KMS-11 (cell line): ENCODE measurements at regions not wholly inside any gene's neighbourhood (a gene's known extent, or its start where the extent isn't known, plus 50 kb on each side); places are given as distances from the start of the nearest gene placed in this dataset.

Source experiments
- H2AFZ ChIP-seq: fragments of 200-600 bp; sonication (generic); 2 replicates; pipeline ENCODE4 v1.6.1; 2016; ENCODE audit warnings: antibody characterized with exemption, mixed run types, low read depth
- H3K27ac ChIP-seq: fragments of 200-600 bp; sonication (generic); 2 replicates; pipeline ENCODE4 v1.6.1; 2016; ENCODE audit warnings: mild to moderate bottlenecking, mixed run types
- H3K27me3 ChIP-seq: fragments of 200-600 bp; sonication (generic); 2 replicates; pipeline ENCODE4 v1.6.1; 2017; ENCODE audit warnings: mild to moderate bottlenecking, low read depth, mixed run types, moderate library complexity; ENCODE audit not compliant: insufficient read depth
- H3K36me3 ChIP-seq: fragments of 200-600 bp; sonication (generic); 2 replicates; pipeline ENCODE4 v1.6.1; 2017; ENCODE audit warnings: mild to moderate bottlenecking, mixed run types; ENCODE audit not compliant: insufficient read depth
- H3K4me1 ChIP-seq: fragments of 200-600 bp; sonication (generic); 2 replicates; pipeline ENCODE4 v1.6.1; 2016; ENCODE audit warnings: mild to moderate bottlenecking, low read depth, mixed run types; ENCODE audit not compliant: poor library complexity, severe bottlenecking
- H3K4me2 ChIP-seq: fragments of 200-600 bp; sonication (generic); 2 replicates; pipeline ENCODE4 v1.7.0; 2016; ENCODE audit warnings: mild to moderate bottlenecking, mixed run types
- H3K4me3 ChIP-seq: fragments of 200-600 bp; sonication (generic); IDR thresholded peaks from 2 replicates; pipeline ENCODE4 v1.6.1; 2017; ENCODE audit warnings: low read depth, low read length, mixed read lengths; ENCODE audit not compliant: insufficient read depth
- H3K79me2 ChIP-seq: fragments of 200-600 bp; sonication (generic); 2 replicates; pipeline ENCODE4 v1.6.1; 2016; ENCODE audit warnings: low read depth, mixed run types; ENCODE audit not compliant: insufficient read depth
- H3K9ac ChIP-seq: fragments of 200-600 bp; sonication (generic); 2 replicates; pipeline ENCODE4 v1.6.1; 2016; ENCODE audit warnings: mild to moderate bottlenecking, mixed run types
- H4K20me1 ChIP-seq: fragments of 200-600 bp; sonication (generic); 2 replicates; pipeline ENCODE4 v1.6.1; 2016; ENCODE audit warnings: mild to moderate bottlenecking, mixed run types; ENCODE audit not compliant: insufficient read depth
- CTCF ChIP-seq: fragments of 200-600 bp; sonication (generic); conservative IDR thresholded peaks from 2 replicates; pipeline ENCODE4 v1.6.1; 2017; ENCODE audit warnings: low read depth, mild to moderate bottlenecking, antibody characterized with exemption, low read length, moderate library complexity, mixed read lengths

- TF ChIP-seq CTCF: no peak
- H3K9ac ChIP-seq: no peak overlapping the region
- H2AFZ ChIP-seq: no peak overlapping the region
- no peak overlapping the region for H3K4me2 ChIP-seq
- H3K79me2 ChIP-seq: no peaks in the 10 kb centered on the region
- H3K36me3 ChIP-seq: no peaks in the 10 kb centered on the region
- no peaks in the 10 kb centered on the region for H4K20me1 ChIP-seq
- no peaks in the 10 kb centered on the region for H3K4me1 ChIP-seq
- H3K4me3 ChIP-seq: no peak overlapping the region
- no peaks in the 10 kb centered on the region for H3K27me3 ChIP-seq
- no peak overlapping the region for H3K27ac ChIP-seq
Measured at GRCh38 chr13:33636955-33637670, 180.8 kb upstream of the RFC3 start.

GRCh38 chr13:33637978-33638743 is 179.8 kb upstream of the RFC3 start:
- H3K79me2 ChIP-seq: no peaks in the 10 kb centered on the region
- no peak overlapping the region for H3K4me3 ChIP-seq
- H3K4me1 ChIP-seq: no peaks in the 10 kb centered on the region
- no peak overlapping the region for H2AFZ ChIP-seq
- no peaks in the 10 kb centered on the region for H4K20me1 ChIP-seq
- H3K36me3 ChIP-seq: no peaks in the 10 kb centered on the region
- no peak overlapping the region for H3K4me2 ChIP-seq
- no peak overlapping the region for H3K9ac ChIP-seq
- no peak for TF ChIP-seq CTCF
- no peak overlapping the region for H3K27ac ChIP-seq
- no peaks in the 10 kb centered on the region for H3K27me3 ChIP-seq

- H3K36me3 ChIP-seq: no peaks in the 10 kb centered on the region
- H4K20me1 ChIP-seq: no peaks in the 10 kb centered on the region
- no peak overlapping the region for H3K4me3 ChIP-seq
- H2AFZ ChIP-seq: no peak overlapping the region
- no peak overlapping the region for H3K27ac ChIP-seq
- no peak overlapping the region for H3K9ac ChIP-seq
- no peak overlapping the region for H3K4me2 ChIP-seq
- no peak for TF ChIP-seq CTCF
- no peaks in the 10 kb centered on the region for H3K4me1 ChIP-seq
- H3K79me2 ChIP-seq: no peaks in the 10 kb centered on the region
- H3K27me3 ChIP-seq: no peaks in the 10 kb centered on the region
Measured at GRCh38 chr13:33639158-33639557, 178.8 kb upstream of the RFC3 start.

- no peaks in the 10 kb centered on the region for H3K36me3 ChIP-seq
- H3K4me1 ChIP-seq: no peaks in the 10 kb centered on the region
- no peaks in the 10 kb centered on the region for H4K20me1 ChIP-seq
- TF ChIP-seq CTCF: no peak
- no peak overlapping the region for H3K4me2 ChIP-seq
- H3K79me2 ChIP-seq: no peaks in the 10 kb centered on the region
- H3K27me3 ChIP-seq: no peaks in the 10 kb centered on the region
- no peak overlapping the region for H3K27ac ChIP-seq
- H3K9ac ChIP-seq: no peak overlapping the region
- no peak overlapping the region for H3K4me3 ChIP-seq
- no peak overlapping the region for H2AFZ ChIP-seq
Measured at GRCh38 chr13:33639626-33640080, 178.3 kb upstream of the RFC3 start.
